Osteoblast (primary cell): ENCODE measurements at regions not wholly inside any gene's neighbourhood (a gene's known extent, or its start where the extent isn't known, plus 50 kb on each side); places are given as distances from the start of the nearest gene placed in this dataset.

Source experiments
- DNase-seq: peaks from one replicate; pipeline ENCODE4 v3.0.0; 2011; ENCODE audit warnings: low spot score, mixed read lengths; ENCODE audit not compliant: insufficient read length; ENCODE audit errors: missing footprints
- H2AFZ ChIP-seq: 2 replicates; pipeline ENCODE4 v1.6.0; 2011; ENCODE audit warnings: mild to moderate bottlenecking, low read length
- H3K27ac ChIP-seq: 2 replicates; pipeline ENCODE4 v1.5.1; 2011; ENCODE audit warnings: mild to moderate bottlenecking, low read depth, low read length, moderate library complexity
- H3K27me3 ChIP-seq: 2 replicates; pipeline ENCODE4 v1.6.0; 2012; ENCODE audit warnings: mild to moderate bottlenecking, control low read depth, inconsistent platforms, low read length, moderate library complexity; ENCODE audit not compliant: insufficient read depth
- H3K36me3 ChIP-seq: 2 replicates; pipeline ENCODE4 v1.5.1; 2011; ENCODE audit warnings: mild to moderate bottlenecking, low read length, control low read depth, moderate library complexity; ENCODE audit not compliant: insufficient read depth
- H3K4me1 ChIP-seq: 2 replicates; pipeline ENCODE4 v1.5.1; 2011; ENCODE audit warnings: mild to moderate bottlenecking, low read length, control low read depth, moderate library complexity; ENCODE audit not compliant: insufficient read depth
- H3K4me2 ChIP-seq: 2 replicates; pipeline ENCODE4 v1.6.0; 2011; ENCODE audit warnings: mild to moderate bottlenecking, low read length; ENCODE audit not compliant: insufficient read depth
- H3K4me3 ChIP-seq: fragments of 200-600 bp; sonication (generic); 3 replicates; pipeline ENCODE4 v1.5.1; 2012; ENCODE audit warnings: mild to moderate bottlenecking, low read length, inconsistent platforms; ENCODE audit not compliant: insufficient read depth
- H3K79me2 ChIP-seq: 2 replicates; pipeline ENCODE4 v1.6.0; 2012; ENCODE audit warnings: mild to moderate bottlenecking, low read length, control low read depth, inconsistent platforms; ENCODE audit not compliant: insufficient read depth
- H3K9me3 ChIP-seq: 2 replicates; pipeline ENCODE4 v1.5.1; 2011; ENCODE audit warnings: low read depth, low read length, control low read depth
- H4K20me1 ChIP-seq: 2 replicates; pipeline ENCODE4 v1.6.0; 2012; ENCODE audit warnings: mild to moderate bottlenecking, low read length, control low read depth; ENCODE audit not compliant: insufficient read depth
- TF ChIP-seq, protein P1 (sequence below): IDR thresholded peaks from 2 replicates; pipeline ENCODE4 v1.5.1; 2011; ENCODE audit warnings: mild to moderate bottlenecking, low read depth, low read length, moderate library complexity; ENCODE audit errors: extremely low read depth

DNA sequence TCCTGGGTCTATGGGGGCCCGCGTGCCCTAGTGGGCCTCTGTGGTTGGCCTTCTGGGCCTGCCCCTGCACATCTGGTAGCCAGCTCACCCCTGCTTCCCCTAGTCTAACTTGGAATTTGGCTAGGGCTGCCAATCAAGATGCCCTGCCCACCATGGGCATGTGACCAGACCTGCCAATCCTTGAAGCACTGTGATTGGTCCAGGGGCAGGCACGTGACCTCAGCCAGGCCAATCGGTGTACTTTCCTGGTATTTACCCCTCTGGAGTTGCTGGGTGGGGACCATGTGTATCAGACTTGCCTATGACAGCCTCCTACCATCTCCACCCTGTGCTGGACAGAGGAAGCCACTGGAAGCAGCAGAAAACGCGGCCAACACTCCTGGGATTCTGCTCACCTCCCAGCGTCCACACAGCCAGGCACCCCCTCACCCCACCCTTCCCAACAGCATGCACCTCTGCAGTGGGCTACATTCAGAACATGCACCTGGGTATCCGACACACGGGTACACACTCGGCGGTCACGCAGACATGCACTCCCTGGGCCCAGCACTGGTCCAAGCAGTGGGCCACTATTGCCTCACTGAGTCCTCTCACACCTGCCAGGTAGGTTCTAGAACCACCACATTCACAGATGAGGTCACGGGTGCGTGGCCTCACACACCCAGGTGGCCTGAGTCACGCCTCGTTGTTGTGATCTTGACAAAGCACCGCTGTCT, 96.9 kb downstream of the RBFOX3 start:
- H3K9me3 ChIP-seq = no peaks in the 10 kb centered on the region
- TF ChIP-seq, protein P1, sequence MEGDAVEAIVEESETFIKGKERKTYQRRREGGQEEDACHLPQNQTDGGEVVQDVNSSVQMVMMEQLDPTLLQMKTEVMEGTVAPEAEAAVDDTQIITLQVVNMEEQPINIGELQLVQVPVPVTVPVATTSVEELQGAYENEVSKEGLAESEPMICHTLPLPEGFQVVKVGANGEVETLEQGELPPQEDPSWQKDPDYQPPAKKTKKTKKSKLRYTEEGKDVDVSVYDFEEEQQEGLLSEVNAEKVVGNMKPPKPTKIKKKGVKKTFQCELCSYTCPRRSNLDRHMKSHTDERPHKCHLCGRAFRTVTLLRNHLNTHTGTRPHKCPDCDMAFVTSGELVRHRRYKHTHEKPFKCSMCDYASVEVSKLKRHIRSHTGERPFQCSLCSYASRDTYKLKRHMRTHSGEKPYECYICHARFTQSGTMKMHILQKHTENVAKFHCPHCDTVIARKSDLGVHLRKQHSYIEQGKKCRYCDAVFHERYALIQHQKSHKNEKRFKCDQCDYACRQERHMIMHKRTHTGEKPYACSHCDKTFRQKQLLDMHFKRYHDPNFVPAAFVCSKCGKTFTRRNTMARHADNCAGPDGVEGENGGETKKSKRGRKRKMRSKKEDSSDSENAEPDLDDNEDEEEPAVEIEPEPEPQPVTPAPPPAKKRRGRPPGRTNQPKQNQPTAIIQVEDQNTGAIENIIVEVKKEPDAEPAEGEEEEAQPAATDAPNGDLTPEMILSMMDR = no peak

DNA sequence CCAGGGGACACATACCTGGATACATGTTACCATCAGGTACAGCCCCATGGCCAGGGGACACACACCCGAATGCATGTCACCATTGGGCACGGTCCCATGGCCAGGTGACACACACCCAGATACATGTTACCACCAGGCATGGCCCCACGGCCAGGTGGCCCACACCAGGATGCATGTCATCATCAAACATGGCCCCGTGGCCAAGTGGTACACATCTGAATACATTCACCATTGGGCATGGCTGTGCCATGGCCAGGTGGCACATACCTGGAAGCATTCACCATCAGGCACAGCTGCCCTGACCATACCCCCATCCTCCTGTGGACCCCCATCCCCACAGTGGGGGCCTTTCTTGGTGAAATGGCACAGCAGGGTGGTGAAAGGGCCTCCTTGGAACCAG, 97.6 kb downstream of the RBFOX3 start:
- DNase-seq = no peak
- Histone ChIP-seq H3K36me3 (no peaks in the 10 kb centered on the region), H3K4me2 (no peak overlapping the region), H3K9me3 (no peaks in the 10 kb centered on the region), H4K20me1 (no peaks in the 10 kb centered on the region), H2AFZ (no peak overlapping the region), H3K27ac (no peak overlapping the region), H3K4me3 (no peak overlapping the region), H3K27me3 (no peaks in the 10 kb centered on the region), H3K79me2 (no peaks in the 10 kb centered on the region), H3K4me1 (no peaks in the 10 kb centered on the region)
- TF ChIP-seq, protein P1 = no peak

More for the DNA sequence above, 96.9 kb downstream of the RBFOX3 start:
- Histone ChIP-seq H3K4me1 (no peaks in the 10 kb centered on the region), H3K27me3 (peaks cover under 1% of the 10 kb centered on the region), H2AFZ (no peak overlapping the region), H4K20me1 (no peaks in the 10 kb centered on the region), H3K4me2 (no peak overlapping the region), H3K79me2 (no peaks in the 10 kb centered on the region), H3K27ac (no peak overlapping the region), H3K4me3 (no peak overlapping the region), H3K36me3 (no peaks in the 10 kb centered on the region)
- no peak for DNase-seq

DNA sequence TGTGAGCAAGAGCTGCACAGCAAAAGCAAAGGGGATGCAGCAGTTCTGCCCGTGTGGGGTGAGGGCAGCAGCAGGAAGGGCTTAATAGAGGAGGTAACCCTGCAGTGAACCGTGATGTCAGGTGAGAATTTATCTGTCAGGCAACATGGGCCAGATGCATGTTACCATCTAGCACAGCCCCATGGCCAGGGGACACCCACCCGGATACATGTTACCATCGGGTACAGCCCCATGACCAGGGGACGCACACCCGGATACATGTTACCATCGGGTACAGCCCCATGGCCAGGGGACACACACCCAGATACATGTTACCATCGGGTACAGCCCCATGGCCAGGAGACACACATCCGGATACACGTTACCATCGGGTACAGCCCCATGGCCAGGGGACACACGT, 99.4 kb downstream of the RBFOX3 start:
- Histone ChIP-seq H3K27ac (no peak overlapping the region), H2AFZ (no peak overlapping the region), H3K4me1 (no peaks in the 10 kb centered on the region), H3K27me3 (no peaks in the 10 kb centered on the region), H3K4me2 (no peak overlapping the region), H3K9me3 (no peaks in the 10 kb centered on the region), H3K4me3 (no peak overlapping the region), H4K20me1 (no peaks in the 10 kb centered on the region), H3K36me3 (no peaks in the 10 kb centered on the region), H3K79me2 (no peaks in the 10 kb centered on the region)
- TF ChIP-seq, protein P1 = no peak
- DNase-seq = no peak

DNA sequence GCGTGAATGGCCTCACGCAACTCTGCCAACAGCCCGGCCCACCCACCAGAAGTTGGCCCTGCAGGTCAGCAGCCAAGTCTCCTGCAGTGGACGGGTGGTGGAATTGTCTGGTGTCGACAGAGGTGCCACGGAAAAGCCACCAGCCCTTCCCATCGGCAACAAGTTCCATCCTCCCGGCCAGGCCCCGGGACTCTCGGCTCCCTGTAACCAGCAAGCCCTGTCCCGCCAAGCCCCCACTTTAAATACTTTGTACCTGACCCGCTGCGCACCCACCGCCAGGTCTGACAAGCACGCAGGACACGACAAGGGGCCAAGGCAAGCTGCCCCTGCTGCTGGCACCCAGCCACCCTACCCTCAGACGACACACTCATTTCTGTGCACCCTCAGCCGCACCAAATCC, 100.8 kb downstream of the RBFOX3 start:
- no peaks in the 10 kb centered on the region for H3K79me2 ChIP-seq
- TF ChIP-seq, protein P1 = no peak
- H3K4me1 ChIP-seq = no peaks in the 10 kb centered on the region
- no peaks in the 10 kb centered on the region for H3K9me3 ChIP-seq
- H3K4me3 ChIP-seq = no peak overlapping the region
- no peak overlapping the region for H3K4me2 ChIP-seq
- no peaks in the 10 kb centered on the region for H4K20me1 ChIP-seq
- H3K36me3 ChIP-seq = no peaks in the 10 kb centered on the region
- no peak for DNase-seq
- no peaks in the 10 kb centered on the region for H3K27me3 ChIP-seq
- no peak overlapping the region for H2AFZ ChIP-seq
- no peak overlapping the region for H3K27ac ChIP-seq
